Left renal pelvis (tissue), 4 donors: ENCODE measurements at regions not wholly inside any gene's neighbourhood (a gene's known extent, or its start where the extent isn't known, plus 50 kb on each side); places are given as distances from the start of the nearest gene placed in this dataset.
"Not testable (repeated sequence)": the region's sequence is repeated elsewhere in the genome, so short reads cannot be mapped to it uniquely, and the experiment has no call there.

Source experiments
- DNase-seq, 4 donors: peaks; one replicate each; pipeline ENCODE4 v3.0.0-alpha.2; 2013; ENCODE audit warnings: low read depth in 4 of 4, low spot score in 3 of 4

GRCh38 chr3:73820896-73821295 lies 196.2 kb upstream of the PDZRN3 start:
- DNase-seq, result not testable (repeated sequence)

- DNase-seq, result no peak
Observed at GRCh38 chr3:73820431-73820830, 195.7 kb upstream of the PDZRN3 start.

DNA sequence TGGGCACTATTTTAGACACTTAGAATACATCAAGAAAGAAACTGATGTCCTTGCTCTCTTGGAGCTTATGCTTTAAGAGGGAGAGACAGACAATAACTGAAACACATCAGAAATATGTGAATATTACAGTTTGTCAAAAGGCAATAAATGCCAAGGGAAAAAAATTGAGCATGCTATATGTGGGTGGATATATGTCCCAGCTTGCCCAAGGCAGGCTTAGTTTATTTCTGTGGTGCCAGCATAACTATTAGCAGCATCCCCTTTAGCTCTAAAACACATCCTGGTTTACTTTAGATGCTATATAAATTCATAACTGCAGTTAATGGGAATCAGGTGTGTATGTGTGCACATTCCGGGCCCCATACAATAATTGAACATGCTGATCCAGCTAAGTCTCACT lies 191.2 kb upstream of the PDZRN3 start:
- DNase-seq, result no peak

DNA sequence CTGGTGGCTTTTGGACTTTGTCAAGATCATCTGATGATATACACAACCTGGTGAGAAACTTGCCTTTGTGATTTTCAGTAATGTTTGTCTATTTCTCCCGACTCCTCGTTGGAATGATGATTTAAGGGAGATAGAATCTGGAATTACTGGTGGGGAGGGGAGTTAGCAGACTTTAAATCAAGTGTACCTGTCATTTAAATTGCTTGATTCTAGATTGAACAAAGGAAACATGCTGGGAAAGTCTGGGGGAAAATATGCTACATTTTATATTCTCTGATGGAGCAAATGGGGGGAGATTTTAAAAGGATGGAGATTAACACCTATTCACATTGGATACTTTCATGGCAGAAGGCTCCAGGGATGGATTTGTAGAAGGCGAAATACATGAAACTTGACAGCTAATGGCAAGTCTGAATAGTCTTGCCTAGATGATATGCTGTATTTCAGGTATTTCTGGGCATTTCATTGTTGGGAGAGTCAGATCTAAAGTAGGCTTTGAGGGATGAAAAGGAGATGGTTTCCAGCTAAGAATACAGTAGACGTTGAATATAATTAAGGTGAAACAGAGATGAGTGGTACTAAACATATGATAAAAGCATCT lies 189.1 kb upstream of the PDZRN3 start:
- DNase-seq, result no peak

GRCh38 chr3:73813291-73813690 lies 188.6 kb upstream of the PDZRN3 start:
- DNase-seq, result no peak

GRCh38 chr3:73812054-73812453 lies 187.3 kb upstream of the PDZRN3 start:
- no peak for DNase-seq

DNA sequence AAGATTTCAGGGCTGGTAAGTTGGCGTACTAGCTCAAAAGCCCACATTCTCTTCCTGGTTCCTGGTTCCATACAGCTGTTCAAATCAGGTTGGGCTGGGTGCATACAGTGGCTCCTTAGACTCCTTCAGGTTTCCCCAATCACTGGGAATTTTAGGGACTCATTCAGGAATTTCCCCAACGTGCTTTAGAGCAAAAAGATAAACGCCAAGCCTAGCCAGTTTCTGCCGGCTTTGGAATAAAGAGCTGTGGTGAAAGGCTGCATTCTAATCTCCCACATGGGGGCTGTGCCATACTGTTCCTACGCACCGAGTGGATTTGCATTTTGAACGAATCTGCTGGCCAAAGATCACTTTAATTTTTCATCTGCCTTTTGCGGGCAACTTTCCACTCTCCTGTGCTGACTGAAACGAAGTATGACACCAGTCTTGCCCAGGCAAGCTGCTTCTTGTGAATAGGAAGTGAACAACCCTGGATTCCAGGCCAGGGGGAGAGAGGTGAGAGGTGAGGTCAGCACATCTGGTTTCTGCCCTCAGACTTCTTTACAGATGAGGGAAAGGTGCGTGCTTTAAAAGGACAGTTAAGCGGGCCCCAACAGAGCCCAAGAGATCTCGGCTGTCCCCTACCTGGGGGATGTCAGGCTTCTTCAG lies 184.2 kb upstream of the PDZRN3 start:
- no peak for DNase-seq

GRCh38 chr3:73805435-73805834 lies 180.7 kb upstream of the PDZRN3 start:
- no peak for DNase-seq

DNA sequence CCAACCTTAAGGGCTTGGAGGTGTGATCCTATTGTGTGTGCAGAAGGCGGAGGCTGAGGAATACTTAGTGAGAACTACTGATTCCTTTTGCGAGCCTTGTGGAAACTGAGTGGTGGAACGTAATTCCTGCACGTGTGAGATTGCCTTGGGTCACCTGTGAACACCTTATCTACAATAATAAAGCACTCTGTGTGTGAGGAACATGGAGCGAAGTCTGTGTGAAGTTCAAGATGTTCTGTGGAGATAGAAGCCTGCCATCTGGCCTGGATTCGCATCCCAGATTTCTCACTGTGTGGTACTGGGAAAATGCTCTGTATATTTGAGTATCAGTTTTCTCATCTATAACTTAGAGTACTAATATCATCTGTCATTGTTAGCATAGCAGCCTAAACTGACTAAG lies 179.5 kb upstream of the PDZRN3 start:
- DNase-seq, result no peak

DNA sequence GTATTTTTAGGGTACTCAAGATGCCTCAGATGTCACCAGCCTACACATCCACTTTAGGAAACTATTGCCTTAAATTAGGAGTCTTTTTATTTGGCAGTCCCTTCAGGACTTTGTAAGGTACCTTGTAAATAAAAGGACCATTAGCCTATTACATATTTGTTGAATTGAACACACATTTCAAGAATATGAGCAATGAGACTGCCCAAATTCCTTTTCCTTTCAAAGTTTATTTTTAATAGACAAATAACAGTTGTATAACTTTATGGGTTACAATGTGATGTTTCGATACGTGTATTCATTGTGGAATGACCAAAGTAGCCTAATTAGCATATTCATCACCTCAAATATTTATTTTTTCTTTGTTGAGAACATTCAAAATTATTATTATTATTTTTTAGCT lies 176.7 kb upstream of the PDZRN3 start:
- no peak for DNase-seq

DNA sequence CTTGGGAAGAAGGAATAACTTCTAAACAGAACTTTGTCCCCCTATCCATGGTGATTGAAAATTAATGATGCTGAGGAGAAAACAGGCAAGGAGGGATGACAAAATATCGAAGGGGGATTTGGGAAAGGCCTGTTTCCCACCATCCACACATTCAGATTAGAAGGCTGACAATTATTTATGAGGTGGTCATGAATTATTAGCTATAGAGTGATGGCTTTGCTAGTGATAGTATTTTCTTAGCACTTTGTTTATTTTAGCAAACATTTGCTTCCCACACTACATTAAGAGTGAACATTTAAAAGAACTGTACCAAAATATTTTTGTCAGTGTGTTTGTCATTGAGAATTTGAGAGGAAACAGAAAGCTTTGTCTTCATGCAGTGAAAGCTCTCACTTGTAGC lies 172.6 kb upstream of the PDZRN3 start:
- DNase-seq, result no peak

DNA sequence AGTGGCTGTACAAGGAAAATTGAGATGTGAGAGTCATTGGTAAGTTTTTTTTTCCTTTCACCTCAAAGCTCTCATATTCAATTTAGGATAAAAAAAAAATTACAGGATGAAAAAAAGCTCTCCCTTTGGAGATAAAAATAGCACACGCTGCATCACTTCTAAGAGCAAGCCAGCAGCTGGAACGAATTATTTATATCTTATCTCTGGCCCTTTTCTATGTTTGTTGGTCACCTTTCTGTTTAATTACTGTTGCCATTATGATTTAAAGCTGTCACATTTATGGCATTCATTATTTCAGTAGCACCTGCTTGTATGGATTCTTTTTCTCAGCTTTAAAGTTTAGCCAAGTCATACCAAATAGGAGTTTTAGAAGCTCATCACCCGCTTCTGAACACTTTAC lies 171.6 kb upstream of the PDZRN3 start:
- DNase-seq, result no peak

DNA sequence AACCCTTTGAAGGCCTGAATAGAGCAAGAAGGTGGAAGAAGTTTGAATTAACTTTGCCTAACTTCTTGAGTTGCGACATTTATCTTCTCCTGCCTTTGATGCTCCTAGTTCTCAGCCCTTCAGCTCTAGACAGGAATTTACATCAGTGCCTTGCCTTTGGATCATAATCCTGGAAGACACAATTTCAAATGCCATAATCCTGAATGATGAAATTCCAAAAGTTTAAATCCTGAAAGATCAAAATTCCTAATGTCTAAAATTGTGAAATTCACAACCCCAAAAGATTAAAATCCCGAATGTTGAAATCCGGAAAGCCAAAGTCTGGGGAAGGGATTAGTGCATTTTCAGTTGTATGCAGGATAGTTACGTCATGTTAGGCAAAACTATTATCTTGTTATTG lies 166.6 kb upstream of the PDZRN3 start:
- no peak for DNase-seq

GRCh38 chr3:73789825-73790444 lies 165.2 kb upstream of the PDZRN3 start:
- DNase-seq, result no peak

GRCh38 chr3:73787620-73788019 lies 162.9 kb upstream of the PDZRN3 start:
- no peak for DNase-seq

GRCh38 chr3:73786998-73787397 lies 162.3 kb upstream of the PDZRN3 start:
- no peak for DNase-seq

- no peak for DNase-seq
Observed at GRCh38 chr3:73786321-73786807, 161.6 kb upstream of the PDZRN3 start.

GRCh38 chr3:73784686-73785392 lies 160.1 kb upstream of the PDZRN3 start:
- DNase-seq, result no peak

- no peak for DNase-seq
Observed at GRCh38 chr3:73783811-73784210, 159.1 kb upstream of the PDZRN3 start.

- DNase-seq, result no peak
Observed at GRCh38 chr3:73781541-73781940, 156.8 kb upstream of the PDZRN3 start.

DNA sequence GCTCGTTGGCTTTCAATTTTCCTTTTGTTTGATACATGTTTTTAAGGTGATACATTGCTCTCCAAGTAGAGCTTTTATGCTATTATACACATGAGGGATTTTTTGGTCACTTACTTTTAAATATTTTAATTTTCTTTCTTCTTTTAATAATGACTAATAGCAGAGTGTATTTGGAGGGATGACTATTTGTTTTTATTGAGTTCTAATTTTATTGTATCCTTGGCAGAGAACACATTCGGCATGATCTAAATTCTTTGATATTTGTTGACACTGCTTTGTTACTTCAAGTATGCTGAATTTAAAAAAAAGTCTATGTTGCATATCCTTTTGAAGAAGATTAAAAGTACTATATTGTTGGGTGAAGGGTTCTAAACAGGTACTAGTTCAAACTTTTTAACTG lies 149.9 kb upstream of the PDZRN3 start:
- DNase-seq, result no peak

DNA sequence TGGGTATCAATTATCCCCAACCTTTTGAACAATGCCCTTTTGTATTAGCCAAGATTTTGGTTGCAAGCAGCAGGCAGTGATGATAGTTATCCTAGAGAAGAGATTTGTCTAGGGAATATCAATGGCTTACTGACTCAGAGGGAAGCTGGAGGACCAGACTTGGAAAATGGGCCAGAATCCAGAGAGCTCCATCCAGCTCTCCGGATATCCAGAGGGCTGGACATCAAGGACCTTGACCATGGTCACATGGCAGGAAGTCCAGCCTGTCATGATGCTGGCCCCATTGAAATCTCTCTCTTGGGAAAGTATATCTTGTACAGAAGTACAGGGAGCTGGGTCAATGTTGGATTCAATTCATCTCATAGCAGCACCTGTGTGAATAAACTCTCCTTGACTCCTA lies 148.5 kb upstream of the PDZRN3 start:
- no peak for DNase-seq
